HepG2 (cell line): ENCODE measurements at regions not wholly inside any gene's neighbourhood (a gene's known extent, or its start where the extent isn't known, plus 50 kb on each side); places are given as distances from the start of the nearest gene placed in this dataset.

Experiments
- FOXJ3 ChIP-seq: sonication (generic); formaldehyde crosslinking; IDR thresholded peaks from 2 replicates; pipeline ENCODE4 v1.4.0; 2020; ENCODE audit warnings: missing genetic modification reagents, mild to moderate bottlenecking, borderline replicate concordance
- JUN ChIP-seq: sonication (generic); formaldehyde crosslinking; IDR thresholded peaks from 2 replicates; pipeline ENCODE4 v1.4.0; 2020; ENCODE audit warnings: mild to moderate bottlenecking, missing genetic modification reagents
- KMT2B ChIP-seq: IDR thresholded peaks from 2 replicates; pipeline ENCODE4 v1.6.1; 2016; ENCODE audit warnings: missing genetic modification reagents, missing compliant biosample characterization
- MED13 ChIP-seq: sonication (generic); formaldehyde crosslinking; IDR thresholded peaks from 2 replicates; pipeline ENCODE4 v1.5.0; 2020; ENCODE audit warnings: missing genetic modification reagents
- NONO ChIP-seq, 2 experiments: fragments of 450-650 bp in 1 of 2; sonication (generic) in 1 of 2; formaldehyde crosslinking in 1 of 2; IDR thresholded peaks in 1 of 2; conservative IDR thresholded peaks in 1 of 2; 2 replicates each; pipeline versions ENCODE4 v1.6.1 to v1.8.0; 2017 to 2022; ENCODE audit warnings: mild to moderate bottlenecking in 1 of 2, missing genetic modification reagents in 1 of 2, moderate library complexity in 1 of 2
- POLR2A ChIP-seq, 2 experiments: IDR thresholded peaks; 2 replicates each; pipeline ENCODE4 v1.6.1; 2011; ENCODE audit warnings: low read depth in 2 of 2, low read length in 2 of 2, mild to moderate bottlenecking in 1 of 2, moderate library complexity in 1 of 2; ENCODE audit not compliant: insufficient read depth in 1 of 2
- RAD21 ChIP-seq: fragments of 450-650 bp; formaldehyde crosslinking; IDR thresholded peaks from 2 replicates; pipeline ENCODE4 v1.5.0; 2020; ENCODE audit warnings: mild to moderate bottlenecking
- WIZ ChIP-seq: sonication (generic); formaldehyde crosslinking; IDR thresholded peaks from 2 replicates; pipeline ENCODE4 v1.5.1; 2020; ENCODE audit warnings: mild to moderate bottlenecking, missing genetic modification reagents
- ZBTB1 ChIP-seq: sonication (generic); formaldehyde crosslinking; IDR thresholded peaks from 2 replicates; pipeline ENCODE4 v1.4.0; 2020; ENCODE audit warnings: missing genetic modification reagents, borderline replicate concordance
- ZNF12 ChIP-seq: sonication (generic); formaldehyde crosslinking; IDR thresholded peaks from 2 replicates; pipeline ENCODE4 v1.5.0; 2020; ENCODE audit warnings: missing genetic modification reagents
- ZNF253 ChIP-seq: sonication (generic); formaldehyde crosslinking; IDR thresholded peaks from 2 replicates; pipeline ENCODE4 v1.8.0; 2022; ENCODE audit warnings: mild to moderate bottlenecking, missing genetic modification reagents, borderline replicate concordance
- TF ChIP-seq, protein P1 (sequence below), 2 experiments: IDR thresholded peaks; 2 replicates each; pipeline ENCODE4 v1.6.1; 2011 to 2012; ENCODE audit warnings: low read length in 2 of 2, borderline replicate concordance in 1 of 2, low read depth in 1 of 2, mild to moderate bottlenecking in 1 of 2, moderate library complexity in 1 of 2
- TF ChIP-seq, protein P2 (sequence below): sonication (generic); formaldehyde crosslinking; IDR thresholded peaks from 2 replicates; pipeline ENCODE4 v1.5.0; 2020; ENCODE audit warnings: mild to moderate bottlenecking, missing genetic modification reagents, moderate library complexity

DNA sequence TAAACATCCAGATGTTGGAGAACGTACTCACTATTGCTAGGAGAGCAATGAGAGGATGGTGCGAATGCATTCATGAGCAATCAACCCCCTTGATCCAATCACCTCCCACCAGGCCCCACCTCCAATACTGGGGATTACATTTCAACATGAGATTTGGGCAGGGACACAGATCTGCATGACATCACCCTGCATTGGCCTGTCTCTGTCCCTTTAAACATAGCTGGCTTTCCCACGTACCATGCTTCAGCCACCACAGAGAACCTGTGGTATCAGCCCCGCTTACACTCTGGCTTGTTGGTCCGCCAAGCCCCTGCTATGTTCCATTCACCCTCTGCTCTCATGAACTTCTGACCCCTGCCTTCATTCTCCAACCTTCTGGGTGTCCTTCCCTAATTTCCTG is 157.5 kb upstream of the E2F8 start:
- TF ChIP-seq, protein P1, sequence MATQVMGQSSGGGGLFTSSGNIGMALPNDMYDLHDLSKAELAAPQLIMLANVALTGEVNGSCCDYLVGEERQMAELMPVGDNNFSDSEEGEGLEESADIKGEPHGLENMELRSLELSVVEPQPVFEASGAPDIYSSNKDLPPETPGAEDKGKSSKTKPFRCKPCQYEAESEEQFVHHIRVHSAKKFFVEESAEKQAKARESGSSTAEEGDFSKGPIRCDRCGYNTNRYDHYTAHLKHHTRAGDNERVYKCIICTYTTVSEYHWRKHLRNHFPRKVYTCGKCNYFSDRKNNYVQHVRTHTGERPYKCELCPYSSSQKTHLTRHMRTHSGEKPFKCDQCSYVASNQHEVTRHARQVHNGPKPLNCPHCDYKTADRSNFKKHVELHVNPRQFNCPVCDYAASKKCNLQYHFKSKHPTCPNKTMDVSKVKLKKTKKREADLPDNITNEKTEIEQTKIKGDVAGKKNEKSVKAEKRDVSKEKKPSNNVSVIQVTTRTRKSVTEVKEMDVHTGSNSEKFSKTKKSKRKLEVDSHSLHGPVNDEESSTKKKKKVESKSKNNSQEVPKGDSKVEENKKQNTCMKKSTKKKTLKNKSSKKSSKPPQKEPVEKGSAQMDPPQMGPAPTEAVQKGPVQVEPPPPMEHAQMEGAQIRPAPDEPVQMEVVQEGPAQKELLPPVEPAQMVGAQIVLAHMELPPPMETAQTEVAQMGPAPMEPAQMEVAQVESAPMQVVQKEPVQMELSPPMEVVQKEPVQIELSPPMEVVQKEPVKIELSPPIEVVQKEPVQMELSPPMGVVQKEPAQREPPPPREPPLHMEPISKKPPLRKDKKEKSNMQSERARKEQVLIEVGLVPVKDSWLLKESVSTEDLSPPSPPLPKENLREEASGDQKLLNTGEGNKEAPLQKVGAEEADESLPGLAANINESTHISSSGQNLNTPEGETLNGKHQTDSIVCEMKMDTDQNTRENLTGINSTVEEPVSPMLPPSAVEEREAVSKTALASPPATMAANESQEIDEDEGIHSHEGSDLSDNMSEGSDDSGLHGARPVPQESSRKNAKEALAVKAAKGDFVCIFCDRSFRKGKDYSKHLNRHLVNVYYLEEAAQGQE (IDR thresholded peaks at IDR 0.05; ENCODE audit: borderline replicate concordance in 1 of 2, low read depth in 1 of 2, low read length in 2 of 2), result no peak
- TF ChIP-seq RAD21 (no peak), NONO (IDR thresholded peaks at IDR 0.05) (no peak), NONO (CRISPR knock-in tag; conservative IDR thresholded peaks at IDR 0.05) (no peak), ZNF253 (CRISPR knock-in tag) (no peak), WIZ (CRISPR knock-in tag) (no peak), MED13 (no peak), KMT2B (CRISPR knock-in tag) (no peak), JUN (no peak), POLR2A (IDR thresholded peaks at IDR 0.05; ENCODE audit: insufficient read depth in 1 of 2, low read depth in 2 of 2, low read length in 2 of 2) (no peak), FOXJ3 (CRISPR knock-in tag) (no peak), ZBTB1 (CRISPR knock-in tag) (no peak), ZNF12 (CRISPR knock-in tag) (no peak)
- TF ChIP-seq, protein P2, sequence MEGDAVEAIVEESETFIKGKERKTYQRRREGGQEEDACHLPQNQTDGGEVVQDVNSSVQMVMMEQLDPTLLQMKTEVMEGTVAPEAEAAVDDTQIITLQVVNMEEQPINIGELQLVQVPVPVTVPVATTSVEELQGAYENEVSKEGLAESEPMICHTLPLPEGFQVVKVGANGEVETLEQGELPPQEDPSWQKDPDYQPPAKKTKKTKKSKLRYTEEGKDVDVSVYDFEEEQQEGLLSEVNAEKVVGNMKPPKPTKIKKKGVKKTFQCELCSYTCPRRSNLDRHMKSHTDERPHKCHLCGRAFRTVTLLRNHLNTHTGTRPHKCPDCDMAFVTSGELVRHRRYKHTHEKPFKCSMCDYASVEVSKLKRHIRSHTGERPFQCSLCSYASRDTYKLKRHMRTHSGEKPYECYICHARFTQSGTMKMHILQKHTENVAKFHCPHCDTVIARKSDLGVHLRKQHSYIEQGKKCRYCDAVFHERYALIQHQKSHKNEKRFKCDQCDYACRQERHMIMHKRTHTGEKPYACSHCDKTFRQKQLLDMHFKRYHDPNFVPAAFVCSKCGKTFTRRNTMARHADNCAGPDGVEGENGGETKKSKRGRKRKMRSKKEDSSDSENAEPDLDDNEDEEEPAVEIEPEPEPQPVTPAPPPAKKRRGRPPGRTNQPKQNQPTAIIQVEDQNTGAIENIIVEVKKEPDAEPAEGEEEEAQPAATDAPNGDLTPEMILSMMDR (CRISPR knock-in tag), result no peak
